Fibroblast of lung (primary cell): ENCODE measurements at regions not wholly inside any gene's neighbourhood (a gene's known extent, or its start where the extent isn't known, plus 50 kb on each side); places are given as distances from the start of the nearest gene placed in this dataset.

ENCODE experiments used
- CTCF ChIP-seq, 2 donors: IDR thresholded peaks in 1 of 2; conservative IDR thresholded peaks in 1 of 2; 1 replicate in 1 of 2; 2 replicates in 1 of 2; pipeline ENCODE4 v1.5.1; 2011 to 2012; ENCODE audit warnings: low read length in 2 of 2, control low read depth in 1 of 2, inconsistent platforms in 1 of 2, low read depth in 1 of 2, mild to moderate bottlenecking in 1 of 2
- EZH2 ChIP-seq: IDR thresholded peaks from 2 replicates; pipeline ENCODE4 v1.5.1; 2012; ENCODE audit warnings: low read length, control low read depth, mild to moderate bottlenecking; ENCODE audit errors: missing control alignments

- TF ChIP-seq CTCF (conservative IDR thresholded peaks at IDR 0.05 in 1 of 2, IDR thresholded peaks at IDR 0.05 in 1 of 2; ENCODE audit: low read depth in 1 of 2, low read length in 2 of 2) (no peak), EZH2 (no peak)
Observed at GRCh38 chr1:29567257-29567656, 330.9 kb downstream of the PTPRU start.
